ENCODE measurements at regions not wholly inside any gene's neighbourhood (a gene's known extent, or its start where the extent isn't known, plus 50 kb on each side); places are given as distances from the start of the nearest gene placed in this dataset.

GRCh38 chr3:71865727-71866126 is 80.8 kb upstream of the PROK2 start:
- TF ChIP-seq, protein P1, sequence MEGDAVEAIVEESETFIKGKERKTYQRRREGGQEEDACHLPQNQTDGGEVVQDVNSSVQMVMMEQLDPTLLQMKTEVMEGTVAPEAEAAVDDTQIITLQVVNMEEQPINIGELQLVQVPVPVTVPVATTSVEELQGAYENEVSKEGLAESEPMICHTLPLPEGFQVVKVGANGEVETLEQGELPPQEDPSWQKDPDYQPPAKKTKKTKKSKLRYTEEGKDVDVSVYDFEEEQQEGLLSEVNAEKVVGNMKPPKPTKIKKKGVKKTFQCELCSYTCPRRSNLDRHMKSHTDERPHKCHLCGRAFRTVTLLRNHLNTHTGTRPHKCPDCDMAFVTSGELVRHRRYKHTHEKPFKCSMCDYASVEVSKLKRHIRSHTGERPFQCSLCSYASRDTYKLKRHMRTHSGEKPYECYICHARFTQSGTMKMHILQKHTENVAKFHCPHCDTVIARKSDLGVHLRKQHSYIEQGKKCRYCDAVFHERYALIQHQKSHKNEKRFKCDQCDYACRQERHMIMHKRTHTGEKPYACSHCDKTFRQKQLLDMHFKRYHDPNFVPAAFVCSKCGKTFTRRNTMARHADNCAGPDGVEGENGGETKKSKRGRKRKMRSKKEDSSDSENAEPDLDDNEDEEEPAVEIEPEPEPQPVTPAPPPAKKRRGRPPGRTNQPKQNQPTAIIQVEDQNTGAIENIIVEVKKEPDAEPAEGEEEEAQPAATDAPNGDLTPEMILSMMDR (conservative IDR thresholded peaks at IDR 0.05; ENCODE audit: low read depth in 2 of 2): no peak
- TF ChIP-seq EZH2 (IDR thresholded peaks at IDR 0.05; ENCODE audit: low read depth, unreplicated experiment): no peak
- TF ChIP-seq, protein P2, sequence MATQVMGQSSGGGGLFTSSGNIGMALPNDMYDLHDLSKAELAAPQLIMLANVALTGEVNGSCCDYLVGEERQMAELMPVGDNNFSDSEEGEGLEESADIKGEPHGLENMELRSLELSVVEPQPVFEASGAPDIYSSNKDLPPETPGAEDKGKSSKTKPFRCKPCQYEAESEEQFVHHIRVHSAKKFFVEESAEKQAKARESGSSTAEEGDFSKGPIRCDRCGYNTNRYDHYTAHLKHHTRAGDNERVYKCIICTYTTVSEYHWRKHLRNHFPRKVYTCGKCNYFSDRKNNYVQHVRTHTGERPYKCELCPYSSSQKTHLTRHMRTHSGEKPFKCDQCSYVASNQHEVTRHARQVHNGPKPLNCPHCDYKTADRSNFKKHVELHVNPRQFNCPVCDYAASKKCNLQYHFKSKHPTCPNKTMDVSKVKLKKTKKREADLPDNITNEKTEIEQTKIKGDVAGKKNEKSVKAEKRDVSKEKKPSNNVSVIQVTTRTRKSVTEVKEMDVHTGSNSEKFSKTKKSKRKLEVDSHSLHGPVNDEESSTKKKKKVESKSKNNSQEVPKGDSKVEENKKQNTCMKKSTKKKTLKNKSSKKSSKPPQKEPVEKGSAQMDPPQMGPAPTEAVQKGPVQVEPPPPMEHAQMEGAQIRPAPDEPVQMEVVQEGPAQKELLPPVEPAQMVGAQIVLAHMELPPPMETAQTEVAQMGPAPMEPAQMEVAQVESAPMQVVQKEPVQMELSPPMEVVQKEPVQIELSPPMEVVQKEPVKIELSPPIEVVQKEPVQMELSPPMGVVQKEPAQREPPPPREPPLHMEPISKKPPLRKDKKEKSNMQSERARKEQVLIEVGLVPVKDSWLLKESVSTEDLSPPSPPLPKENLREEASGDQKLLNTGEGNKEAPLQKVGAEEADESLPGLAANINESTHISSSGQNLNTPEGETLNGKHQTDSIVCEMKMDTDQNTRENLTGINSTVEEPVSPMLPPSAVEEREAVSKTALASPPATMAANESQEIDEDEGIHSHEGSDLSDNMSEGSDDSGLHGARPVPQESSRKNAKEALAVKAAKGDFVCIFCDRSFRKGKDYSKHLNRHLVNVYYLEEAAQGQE (IDR thresholded peaks at IDR 0.05; ENCODE audit: unreplicated experiment): no peak
- TF ChIP-seq POLR2AphosphoS5 (IDR thresholded peaks at IDR 0.05; ENCODE audit: low read depth): no peak
- no peak for TF ChIP-seq EZH2phosphoT487 (IDR thresholded peaks at IDR 0.05; ENCODE audit: unreplicated experiment)
- TF ChIP-seq ZNF114 (CRISPR knock-in tag; IDR thresholded peaks at IDR 0.05): no peak
